ENCODE measurements at regions not wholly inside any gene's neighbourhood (a gene's known extent, or its start where the extent isn't known, plus 50 kb on each side); places are given as distances from the start of the nearest gene placed in this dataset.

DNA sequence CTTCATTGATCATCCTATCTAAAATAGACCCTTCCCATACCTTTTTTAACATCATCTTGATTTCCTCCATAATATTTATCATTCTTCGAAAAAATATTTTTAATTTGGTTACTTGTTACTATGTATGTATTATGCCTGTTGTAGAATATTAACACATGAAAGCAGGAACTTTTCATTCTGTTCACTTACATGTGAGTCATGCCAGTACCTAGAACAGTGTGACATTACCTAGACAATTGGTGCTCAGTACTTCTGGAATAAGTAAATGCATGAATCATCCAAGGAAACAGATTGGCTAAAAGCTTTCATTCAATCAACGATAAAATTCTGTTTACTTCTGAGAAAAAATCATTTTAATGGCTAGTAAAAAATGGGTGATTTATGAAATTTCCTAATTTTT, 76.4 kb downstream of the CXXC4 start:
- DNase-seq = no peak

DNA sequence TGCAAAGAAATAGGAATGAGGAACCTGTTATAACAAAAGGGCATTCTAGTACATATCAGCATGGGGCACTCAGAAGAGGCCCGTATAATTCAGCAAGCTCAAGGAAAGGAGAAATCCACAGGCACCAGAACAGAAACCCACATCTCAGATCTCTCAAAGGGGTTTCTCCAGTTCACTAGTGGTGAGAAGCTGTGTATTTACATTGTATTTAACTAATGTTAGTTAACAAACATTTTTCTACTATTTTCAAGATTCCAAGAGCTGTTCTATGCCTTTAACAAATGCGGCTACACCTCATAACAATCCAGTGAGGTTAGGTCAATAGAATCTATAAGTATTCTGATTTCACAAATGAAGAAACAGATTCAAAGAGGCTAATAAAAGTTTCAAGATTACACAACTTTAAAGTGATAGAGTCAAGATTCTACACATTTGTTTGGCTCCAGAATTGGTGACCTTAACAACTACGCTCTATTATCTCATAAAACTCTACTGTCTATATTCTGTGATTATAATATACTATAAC, 77.3 kb downstream of the CXXC4 start:
- no peak for DNase-seq

DNA sequence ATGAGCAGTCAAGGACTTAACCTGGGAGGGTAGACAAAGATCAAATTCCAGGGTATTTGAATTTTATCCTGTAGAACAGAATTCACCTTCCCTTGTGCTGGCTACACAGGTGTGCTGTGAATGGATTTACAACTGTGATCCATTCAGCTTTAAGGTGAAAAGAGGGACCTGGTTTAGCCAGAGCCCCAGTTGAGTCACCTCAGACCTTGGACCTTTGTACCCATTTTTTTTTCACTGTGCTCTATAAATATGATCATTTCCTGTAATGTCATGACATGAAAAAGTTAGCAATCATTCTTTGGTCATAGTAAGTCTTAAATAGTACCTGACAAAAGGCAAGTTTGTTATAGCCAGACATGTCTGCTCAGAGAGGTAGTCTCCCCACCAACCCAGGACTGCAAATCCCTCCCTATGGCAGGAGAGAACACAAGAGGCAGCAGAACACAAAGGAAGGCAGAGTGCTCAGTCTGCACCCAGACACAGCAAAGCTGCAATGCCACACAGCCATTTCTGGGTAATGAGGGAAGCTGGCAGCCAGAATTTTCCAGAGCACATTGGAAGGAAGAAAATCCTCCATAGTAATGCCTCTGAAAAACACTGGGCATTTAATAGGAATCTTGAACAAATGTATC, 77.9 kb downstream of the CXXC4 start:
- no peak for DNase-seq

DNA sequence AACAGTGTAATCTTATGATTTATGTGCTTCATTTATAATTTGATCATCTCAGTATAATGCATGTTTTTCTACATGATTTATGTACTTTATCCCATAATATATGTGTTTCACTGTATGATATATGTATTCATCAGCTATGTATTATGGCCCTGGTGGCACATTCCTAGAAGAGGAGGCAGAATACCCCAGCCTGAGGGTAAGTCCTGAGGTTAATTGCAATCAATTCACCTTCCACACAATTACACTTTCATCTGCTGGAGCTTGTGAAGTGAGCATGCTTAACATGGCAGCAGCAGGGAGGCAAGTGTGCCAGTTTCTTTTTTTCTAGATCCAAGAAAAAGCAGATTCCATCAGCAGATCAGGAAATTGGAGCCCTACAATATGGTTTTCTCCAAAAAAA, 81.2 kb downstream of the CXXC4 start:
- no peak for DNase-seq

DNA sequence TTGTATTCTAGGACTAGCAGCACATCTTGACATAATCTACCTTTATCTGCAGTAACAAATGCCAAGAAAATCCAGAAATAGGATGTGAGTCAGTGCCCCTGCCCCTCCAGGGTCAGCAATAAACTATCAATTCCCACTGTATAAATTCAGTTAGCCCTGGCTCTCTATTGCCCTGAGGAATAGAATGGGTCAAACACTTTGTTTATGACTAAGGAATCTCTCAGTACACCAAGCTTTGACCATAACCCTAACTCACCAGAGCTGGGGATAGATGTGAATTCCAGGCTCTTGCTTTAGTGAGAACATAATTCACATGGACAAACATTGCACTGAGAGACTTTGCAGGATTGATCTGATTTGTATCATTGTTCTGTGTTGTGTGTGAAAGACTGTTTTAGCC, 82.3 kb downstream of the CXXC4 start:
- DNase-seq = no peak

DNA sequence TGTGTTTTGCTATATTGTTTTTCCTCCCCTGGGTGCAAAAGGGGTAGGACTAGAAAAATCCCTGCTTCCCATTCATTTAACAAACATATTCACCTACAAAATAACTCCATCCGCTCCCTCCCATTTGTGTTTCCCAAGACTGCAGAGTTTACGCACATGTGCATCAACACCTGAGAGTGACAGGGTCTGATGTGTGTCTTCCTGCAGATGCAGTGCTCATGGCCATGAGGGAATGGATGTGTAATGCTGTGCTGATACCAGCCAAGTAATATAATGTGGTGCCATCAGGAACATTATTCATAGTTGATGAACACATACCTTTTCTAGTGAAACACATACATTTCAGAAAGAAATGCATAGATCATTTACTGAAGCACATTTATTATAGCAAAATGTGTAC, 83.2 kb downstream of the CXXC4 start:
- no peak for DNase-seq

DNA sequence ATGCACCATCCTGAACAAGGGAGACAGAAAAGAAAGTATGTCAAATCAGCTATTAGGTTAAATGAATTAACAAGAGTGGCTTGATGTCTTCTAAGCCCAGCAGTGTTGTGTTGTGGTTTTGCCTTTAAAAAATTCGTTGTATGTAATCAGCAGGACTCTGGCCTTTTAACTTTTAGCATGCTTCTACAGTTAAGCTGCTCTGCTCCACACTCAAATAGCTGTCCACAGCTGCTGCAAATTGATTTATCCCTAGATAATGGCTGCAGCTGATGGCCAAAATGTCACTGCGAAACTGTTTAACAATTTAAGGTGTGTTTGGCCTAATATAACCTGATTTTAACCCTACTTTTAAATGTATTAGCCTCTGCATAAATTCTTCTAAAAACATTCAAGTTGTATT, 85.8 kb downstream of the CXXC4 start:
- no peak for DNase-seq

DNA sequence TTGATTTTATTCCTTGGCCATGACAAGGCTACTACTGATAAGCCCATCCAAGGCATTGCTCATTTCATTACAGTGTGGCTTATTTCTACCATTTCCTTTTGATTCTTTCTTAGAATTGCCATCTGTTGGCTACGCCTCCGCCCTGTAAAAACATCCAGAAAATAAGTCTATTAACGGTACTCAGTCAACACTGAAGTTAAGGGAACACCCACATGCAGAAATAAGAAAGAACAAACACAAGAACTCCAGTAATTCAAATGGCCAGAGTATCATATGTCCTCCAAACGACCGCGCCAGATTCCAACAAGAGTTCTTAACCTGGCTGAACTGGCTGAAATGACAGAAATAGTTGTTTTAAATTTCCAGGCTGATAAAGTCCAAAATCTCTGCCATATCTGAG, 90.3 kb downstream of the CXXC4 start:
- DNase-seq = no peak

DNA sequence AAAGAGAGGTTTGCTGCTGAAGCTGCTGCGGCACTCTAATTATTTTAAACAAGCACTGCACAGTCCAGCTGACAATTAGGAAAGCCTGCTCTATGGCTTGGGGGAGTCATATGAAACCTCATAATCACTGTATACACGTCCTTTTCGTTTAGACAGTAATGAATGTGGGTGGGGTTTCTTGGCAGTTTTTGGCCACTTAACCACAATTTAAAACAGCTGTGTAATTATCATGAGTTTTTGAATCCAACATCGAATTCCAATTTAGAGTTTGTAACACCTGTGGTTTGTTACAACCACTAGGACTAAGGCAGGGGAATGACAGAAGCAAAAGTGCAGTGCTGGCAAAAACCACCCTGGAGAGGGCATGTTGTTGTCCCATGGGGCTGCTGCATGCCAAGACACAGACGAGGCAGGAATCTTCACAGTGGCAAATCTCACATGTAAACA, 99.5 kb downstream of the CXXC4 start:
- DNase-seq = peak; percentile 64

DNA sequence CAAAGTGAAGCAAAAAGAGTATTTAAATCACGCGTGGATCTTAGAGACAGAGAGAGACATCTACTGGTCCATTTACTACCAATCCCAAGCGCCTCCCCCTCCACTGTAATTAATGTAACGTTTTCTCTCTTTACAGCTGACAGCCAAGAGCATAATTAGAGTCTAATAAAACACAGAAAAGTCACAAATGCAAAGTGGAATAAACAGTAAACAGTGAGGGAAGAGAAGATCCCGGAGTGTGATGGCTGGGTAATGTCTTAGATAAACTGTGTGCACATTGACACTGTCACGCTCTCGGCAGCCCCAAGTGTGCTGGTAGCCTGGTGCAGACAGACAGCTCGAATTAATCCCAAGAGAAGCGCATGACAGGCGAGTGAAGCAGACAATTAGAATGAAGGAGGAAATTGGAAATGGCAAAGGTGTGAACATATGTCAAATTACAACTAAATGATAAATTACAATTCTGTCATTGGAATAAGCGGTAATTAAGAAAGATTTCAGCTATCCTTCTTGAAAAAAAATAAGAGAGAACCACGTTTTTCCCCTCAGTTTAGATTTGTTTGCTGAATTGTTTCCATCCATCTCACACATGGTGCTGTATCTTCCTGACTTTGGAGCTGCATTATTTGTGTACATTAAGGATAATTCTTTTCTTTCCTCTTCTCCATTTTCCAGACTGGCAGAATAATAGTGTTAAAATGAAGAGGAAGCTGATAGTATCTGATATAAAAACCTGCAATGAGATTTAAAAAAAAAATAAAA, 100.1 kb downstream of the CXXC4 start:
- DNase-seq = no peak

DNA sequence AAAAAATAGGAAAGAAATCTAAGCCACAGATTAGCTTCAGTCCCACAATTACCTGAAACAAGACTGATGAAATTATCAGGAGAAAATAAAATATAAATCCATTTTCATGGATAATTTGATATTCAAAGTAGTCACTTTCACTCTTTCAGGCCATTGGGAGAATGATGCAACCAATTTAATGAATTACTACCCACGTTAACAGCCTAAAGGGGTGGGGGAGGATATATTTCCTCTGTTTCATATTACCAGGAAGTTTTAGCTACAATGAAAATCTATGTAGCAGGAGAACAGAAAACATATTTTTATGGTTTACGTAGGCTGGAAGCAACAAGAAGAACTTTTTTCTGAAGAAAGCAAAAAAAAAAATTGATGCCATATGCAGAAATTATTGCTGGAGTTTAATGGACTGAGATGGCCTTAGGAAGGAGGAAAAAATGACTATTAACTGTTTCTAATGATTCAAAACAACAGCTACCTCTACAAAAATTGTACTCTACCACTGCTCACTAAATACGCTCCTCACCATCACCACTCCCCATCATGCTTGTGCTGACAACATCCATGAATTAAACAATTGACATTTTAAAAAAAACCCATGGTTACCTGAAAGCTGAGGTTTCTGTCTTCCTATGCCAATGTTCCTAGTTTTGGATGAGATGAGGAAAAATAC, 100.9 kb downstream of the CXXC4 start:
- no peak for DNase-seq

DNA sequence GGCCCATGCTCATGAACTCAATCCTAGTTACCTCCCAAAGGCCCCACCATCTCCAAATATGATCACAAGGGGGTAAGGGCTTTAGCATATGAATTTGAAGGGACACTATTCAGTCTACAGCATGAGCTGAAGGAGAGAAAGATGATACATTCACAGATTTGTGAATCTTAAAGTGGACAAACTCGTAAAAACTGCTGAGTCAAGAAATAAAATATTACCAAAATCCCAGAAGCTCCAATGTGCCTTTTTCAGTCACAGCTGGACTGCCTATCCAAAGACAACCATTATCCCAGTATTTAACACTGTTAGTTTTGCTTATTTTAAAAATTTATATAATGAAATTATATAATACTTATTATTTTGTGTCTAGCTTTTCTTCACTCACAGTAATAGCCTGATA, 109.0 kb downstream of the CXXC4 start:
- DNase-seq = no peak

DNA sequence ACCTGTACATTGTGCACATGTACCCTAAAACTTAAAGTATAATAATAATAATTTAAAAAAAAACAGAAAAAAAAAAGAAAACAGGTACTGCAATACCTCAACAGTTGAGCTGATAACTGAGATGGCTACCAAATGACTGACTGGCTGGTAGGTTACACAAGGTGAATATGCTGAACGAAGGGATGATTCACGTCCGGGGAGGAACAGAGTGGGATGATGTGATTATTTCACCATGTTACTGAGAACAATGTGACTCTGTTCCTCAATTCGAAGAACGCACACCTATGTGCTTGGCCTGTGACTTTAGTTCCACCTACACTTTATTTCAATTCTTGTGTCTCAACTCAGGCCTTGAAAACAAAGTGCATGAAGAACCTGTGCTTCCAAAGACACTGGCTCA, 111.7 kb downstream of the CXXC4 start:
- no peak for DNase-seq

DNA sequence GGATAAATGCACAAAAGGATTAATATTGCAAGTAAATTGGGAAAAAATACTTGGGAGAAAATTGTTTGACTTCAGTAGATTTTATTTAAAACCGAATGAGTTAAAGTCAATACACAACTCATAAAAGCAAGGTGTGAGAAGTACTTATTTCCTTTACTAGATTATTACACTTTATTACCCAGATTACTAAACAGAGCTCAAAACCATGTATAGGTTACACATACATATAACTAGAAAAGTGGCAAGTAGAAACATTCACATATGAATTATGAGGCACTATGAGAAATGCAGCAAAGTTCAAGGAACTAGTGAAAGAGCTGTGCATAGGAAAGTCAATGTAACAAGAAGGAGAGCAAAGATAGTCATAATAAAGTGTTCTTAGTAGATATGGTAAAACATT, 113.0 kb downstream of the CXXC4 start:
- no peak for DNase-seq

DNA sequence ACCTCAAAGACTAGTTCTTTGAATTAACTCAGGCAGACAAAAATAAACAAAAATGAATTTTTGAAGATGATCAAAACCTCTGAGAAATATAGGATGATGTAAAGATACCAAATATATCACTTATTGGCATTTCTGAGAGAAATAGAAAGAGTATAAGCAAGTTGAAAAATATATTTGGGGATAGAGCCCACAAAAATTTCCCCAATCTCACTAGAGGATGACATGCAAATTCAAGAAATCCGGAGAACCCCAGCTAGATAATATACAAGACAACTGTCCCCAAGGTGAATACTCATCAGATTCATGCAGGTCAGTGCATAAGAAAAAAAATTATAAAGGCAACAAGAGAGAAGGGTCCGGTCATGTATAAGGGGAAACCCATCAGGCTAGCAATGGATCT, 129.1 kb downstream of the CXXC4 start:
- no peak for DNase-seq

DNA sequence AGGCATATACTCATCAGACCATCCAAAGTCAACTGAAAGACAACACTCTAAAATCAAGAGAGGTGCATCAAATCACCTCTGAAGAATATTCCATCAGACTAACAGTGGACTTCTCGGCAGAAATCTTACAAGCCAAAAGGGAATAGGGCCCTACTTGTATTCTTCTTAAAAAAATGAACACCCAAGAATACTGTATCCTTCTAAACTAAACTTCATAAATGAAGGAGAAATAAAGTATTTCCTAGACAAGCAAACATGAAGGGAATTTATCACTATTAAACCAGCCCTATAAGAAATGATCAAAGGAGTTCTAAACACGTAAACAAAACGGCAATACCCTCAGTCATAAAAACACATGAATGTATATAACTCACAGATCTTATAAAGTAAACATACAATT, 141.2 kb downstream of the CXXC4 start:
- DNase-seq = no peak

DNA sequence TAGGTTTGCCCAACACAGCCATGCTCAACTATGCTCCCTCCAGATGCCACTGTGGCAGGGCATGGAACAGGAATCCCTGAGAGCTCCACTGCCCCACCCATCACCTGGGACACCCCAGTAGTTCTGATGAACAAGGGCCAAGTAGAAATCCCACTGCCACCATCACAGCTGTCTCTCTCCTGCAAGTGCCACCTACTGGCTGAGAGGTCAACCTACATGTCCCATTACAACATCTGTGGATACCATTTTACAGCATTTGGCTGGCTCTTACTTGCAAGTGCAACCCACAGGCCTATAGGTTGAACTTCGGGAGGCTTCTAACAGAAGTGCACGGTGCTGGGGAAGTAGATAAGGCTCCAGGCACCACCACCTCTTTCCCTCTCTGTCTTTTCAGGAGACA, 142.5 kb downstream of the CXXC4 start:
- DNase-seq = no peak

DNA sequence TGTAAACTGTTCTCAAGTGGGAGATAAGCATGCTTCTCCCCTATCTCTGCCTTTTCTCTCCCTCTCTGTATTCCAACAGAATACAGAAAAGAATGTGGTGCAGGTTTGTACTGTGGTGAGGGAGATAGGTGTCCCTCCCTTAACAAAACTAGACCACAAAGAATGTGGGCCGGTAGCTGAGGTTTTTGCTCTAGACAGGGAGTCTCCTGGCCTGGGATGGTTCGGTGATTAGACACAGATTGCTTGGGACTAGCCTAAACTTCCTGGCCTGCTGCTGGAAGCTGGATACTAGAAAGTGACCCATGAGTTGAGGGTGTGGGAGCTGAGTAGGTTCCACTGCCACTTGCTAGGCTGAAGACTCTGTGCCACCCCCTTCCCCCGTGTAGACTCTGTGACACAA, 143.0 kb downstream of the CXXC4 start:
- DNase-seq = no peak

DNA sequence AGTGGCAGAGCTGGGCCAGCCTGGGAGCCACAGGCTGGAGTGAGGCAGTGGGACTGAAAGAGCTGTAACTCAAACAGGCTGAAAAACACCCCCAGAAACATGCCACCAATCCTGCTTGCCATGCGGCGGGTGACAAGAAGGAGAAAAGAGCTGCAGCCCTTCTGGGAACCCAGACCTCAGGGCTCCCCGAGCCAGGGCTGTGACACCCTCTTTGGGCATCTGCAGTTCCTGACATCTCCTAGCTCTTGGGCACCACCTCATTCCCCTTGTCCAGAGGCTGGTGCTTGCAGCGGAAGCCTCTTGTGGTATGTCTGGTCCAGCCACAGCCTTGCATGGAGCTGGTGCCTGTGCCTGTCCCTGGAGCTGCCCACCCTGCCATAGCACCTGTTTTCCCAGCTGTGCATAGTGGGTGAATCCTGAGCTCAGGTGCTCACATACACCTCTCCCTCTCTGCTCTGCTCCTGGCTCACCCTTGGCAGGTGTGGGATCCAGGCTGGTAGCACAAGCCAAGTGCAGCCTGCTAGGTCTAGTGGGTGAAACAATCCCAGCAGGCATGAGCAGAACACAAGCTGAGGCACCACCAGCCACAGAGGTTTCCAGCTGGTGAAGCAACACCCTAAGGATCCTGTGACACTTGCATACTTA, 149.0 kb downstream of the CXXC4 start:
- DNase-seq = no peak

DNA sequence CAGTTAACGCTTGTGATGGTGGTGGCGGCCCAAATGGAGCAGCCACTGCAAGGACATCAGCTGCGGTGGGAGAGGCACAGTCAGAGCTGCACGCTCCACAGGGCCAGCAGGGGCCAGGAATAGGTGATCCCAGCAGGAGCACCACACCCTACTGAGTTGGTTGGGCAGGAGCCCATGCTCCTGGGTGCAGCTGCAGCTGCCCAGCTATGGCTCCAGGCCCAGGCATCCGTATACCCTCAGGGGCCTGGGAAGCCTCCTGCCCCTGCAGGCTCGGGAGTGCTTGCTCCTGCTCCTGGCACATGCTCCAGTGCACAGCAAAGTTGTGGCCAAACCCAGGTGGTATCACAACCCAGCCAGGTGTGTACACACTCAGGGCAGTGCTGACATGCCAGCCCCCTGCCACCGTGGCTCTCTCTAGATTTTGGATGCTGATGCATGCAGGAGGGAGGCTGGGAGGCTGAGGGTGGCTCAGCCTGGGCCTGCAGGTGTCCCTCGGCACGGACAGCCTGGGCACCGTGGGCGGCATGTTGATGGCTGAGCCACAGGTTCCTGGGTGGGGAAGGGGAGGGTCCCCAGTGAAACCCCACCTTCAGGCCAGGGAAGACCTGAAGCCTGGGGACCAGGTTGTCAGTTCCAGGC, 150.2 kb downstream of the CXXC4 start:
- DNase-seq = no peak

DNA sequence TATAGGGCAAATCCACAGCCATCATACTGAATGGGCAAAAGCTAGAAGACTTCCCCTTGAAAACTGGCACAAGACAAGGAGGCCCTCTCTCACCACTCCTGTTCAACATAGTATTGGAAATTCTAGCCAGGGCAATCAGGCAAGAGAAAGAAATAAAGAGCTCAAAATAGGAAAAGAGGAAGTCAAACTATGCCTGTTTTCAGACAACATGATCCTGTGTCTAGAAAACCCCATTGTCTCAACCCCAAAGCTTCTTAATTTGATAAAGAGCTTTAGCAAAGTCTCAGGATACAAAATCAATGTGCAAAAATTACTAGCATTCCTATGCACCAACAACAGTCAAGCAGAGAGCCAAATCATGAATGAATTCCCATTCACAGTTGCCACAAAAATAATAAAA, 160.3 kb downstream of the CXXC4 start:
- DNase-seq = no peak

DNA sequence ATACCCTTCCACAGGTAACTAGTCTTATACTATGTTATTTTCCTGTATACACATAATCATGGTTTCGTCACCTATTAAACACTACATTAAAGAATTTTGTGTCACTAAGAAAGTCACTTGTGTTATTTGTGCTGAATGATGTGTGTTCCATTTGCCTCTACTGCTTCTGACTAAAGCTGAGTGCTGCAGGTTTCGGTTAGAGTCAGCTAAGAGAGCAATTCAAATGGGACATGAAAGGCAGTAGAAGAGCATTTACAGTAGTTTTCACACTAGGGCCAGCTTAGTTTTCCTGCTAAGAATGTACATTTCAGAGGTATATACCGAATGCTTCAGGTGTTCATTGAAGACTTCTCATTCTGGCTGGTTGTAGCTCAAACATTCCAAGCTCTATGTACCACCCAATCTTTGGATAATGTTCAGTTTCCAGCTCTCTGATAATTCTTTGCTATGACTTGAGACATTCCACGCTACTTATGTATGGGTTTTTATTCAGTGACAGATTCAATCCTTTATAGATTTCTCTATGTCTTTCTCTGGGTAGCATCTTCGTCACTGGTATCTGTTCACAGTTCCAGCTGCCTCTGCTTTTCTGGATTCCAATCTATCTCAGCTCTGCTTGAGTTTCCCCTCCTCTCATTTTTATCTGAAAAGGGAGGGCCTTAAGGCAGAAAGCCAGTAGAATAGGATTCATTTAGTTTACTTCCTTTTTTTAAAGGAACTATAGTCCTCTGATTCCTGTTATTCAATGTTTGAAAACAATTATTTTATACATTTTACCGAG, 164.4 kb downstream of the CXXC4 start:
- DNase-seq = no peak
